ENCODE measurements at regions not wholly inside any gene's neighbourhood (a gene's known extent, or its start where the extent isn't known, plus 50 kb on each side); places are given as distances from the start of the nearest gene placed in this dataset.
"Not testable (repeated sequence)": the region's sequence is repeated elsewhere in the genome, so short reads cannot be mapped to it uniquely, and the experiment has no call there.

GRCh38 chrX:47722260-47722659 is 63.3 kb upstream of the UXT start:
- H3K36me3 Mint-ChIP-seq (ENCODE audit: insufficient read depth in 2 of 2) = no peaks in the 10 kb centered on the region
- no peaks in the 10 kb centered on the region for H3K9me3 Mint-ChIP-seq
- no peak for ATAC-seq (replicated peaks in 1 of 2)
- no peak overlapping the region for H3K4me3 Mint-ChIP-seq
- DNase-seq = no peak
- H3K27ac Mint-ChIP-seq = no peak overlapping the region
- peaks cover 25% of the 10 kb centered on the region for H3K27me3 Mint-ChIP-seq (ENCODE audit: low read depth)
- no peaks in the 10 kb centered on the region for H3K4me1 Mint-ChIP-seq (ENCODE audit: low read depth)

DNA sequence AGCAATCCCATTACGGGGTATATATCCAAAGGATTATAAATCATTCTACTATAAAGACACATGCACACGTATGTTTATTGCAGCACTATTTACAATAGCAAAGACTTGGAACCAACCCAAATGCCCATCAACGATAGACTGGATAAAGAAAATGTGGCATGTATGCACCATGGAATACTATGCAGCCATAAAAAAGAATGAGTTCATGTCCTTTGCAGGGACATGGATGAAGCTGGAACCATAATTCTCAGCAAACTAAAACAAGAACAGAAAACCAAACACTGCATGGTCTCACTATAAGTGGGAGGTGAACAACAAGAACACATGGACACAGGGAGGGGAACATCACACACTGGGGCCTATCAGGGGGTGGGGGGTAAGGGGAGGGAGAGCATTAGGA is 56.1 kb upstream of the UXT start:
- peaks cover 14% of the 10 kb centered on the region for H3K27me3 Mint-ChIP-seq (ENCODE audit: low read depth)
- H3K9me3 Mint-ChIP-seq; H3K4me1 Mint-ChIP-seq (ENCODE audit: low read depth); ATAC-seq (replicated peaks in 1 of 2); H3K4me3 Mint-ChIP-seq; H3K36me3 Mint-ChIP-seq (ENCODE audit: insufficient read depth in 2 of 2); H3K27ac Mint-ChIP-seq; DNase-seq: not testable (repeated sequence)

- not testable (repeated sequence) for H3K9me3 Mint-ChIP-seq; H3K27ac Mint-ChIP-seq; H3K4me1 Mint-ChIP-seq (ENCODE audit: low read depth); DNase-seq; H3K36me3 Mint-ChIP-seq (ENCODE audit: insufficient read depth in 2 of 2); ATAC-seq (replicated peaks in 1 of 2); H3K4me3 Mint-ChIP-seq
- H3K27me3 Mint-ChIP-seq (ENCODE audit: low read depth) = peaks cover 34% of the 10 kb centered on the region
These were observed 53.7 kb upstream of the UXT start for GRCh38 chrX:47712675-47713074.

DNA sequence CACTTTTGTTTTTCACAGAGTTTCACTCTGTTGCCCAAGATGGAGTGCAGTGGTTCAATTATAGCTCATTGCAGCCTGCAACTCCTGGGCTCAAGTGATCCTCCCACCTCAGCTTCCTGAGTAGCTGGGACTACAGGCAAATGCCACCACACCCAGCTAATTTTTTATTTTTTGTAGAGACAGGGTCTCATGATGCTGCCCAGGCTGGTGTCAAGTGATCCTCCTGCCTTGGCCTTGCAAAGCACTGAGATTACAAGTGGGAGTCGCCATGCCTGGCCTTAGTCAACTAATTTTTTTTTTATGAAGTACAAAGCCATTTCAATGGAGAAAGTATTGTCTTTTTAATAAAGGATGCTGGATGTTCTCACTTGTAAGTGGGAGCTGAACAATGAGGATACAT is 51.3 kb upstream of the UXT start:
- no peaks in the 10 kb centered on the region for H3K4me1 Mint-ChIP-seq (ENCODE audit: low read depth)
- DNase-seq = no peak
- H3K9me3 Mint-ChIP-seq = no peaks in the 10 kb centered on the region
- H3K36me3 Mint-ChIP-seq (ENCODE audit: insufficient read depth in 2 of 2) = no peaks in the 10 kb centered on the region
- H3K4me3 Mint-ChIP-seq = no peak overlapping the region
- no peak overlapping the region for H3K27ac Mint-ChIP-seq
- no peak for ATAC-seq (replicated peaks in 1 of 2)
- peaks cover 52% of the 10 kb centered on the region for H3K27me3 Mint-ChIP-seq (ENCODE audit: low read depth)

All from activated T-cell treated with anti-CD3 and anti-CD28 coated beads, Interleukin-2, amount 50 U/mL, for 72 hours (primary cell).